HepG2 (cell line): ENCODE measurements at regions not wholly inside any gene's neighbourhood (a gene's known extent, or its start where the extent isn't known, plus 50 kb on each side); places are given as distances from the start of the nearest gene placed in this dataset.

Experiments
- ATAC-seq: fragments of 200-7000 bp; cut with Tn5 transposase; 3 replicates; pipeline ENCODE4 v1.9.1; 2020; ENCODE audit warnings: mild to moderate bottlenecking, moderate library complexity
- BruUV-seq: library from RNA; stranded (reverse); fragments of 400-500 nt; replicated peaks from 2 replicates; lab custom pipeline; 2021; lab: Mats Ljungman, UMichigan
- CTCF ChIA-PET: fragments of 300-600 bp; formaldehyde crosslinking; extraction: SDS; loops from one replicate; lab custom pipeline; 2021; ENCODE audit warnings: low total read pairs, inconsistent platforms, low intra/inter-chr PET ratio; lab: Yijun Ruan, JAX
- POLR2A ChIA-PET: fragments of 350-600 bp; sonication (Branson Sonifier 250); formaldehyde crosslinking; loops from one replicate; lab custom pipeline; 2020; ENCODE audit warnings: antibody characterized with exemption, inconsistent platforms; lab: Yijun Ruan, JAX
- DNase-seq: peaks from one replicate; pipeline ENCODE4 v3.0.0-alpha.2; 2015; ENCODE audit warnings: low spot score
- FAIRE-seq: peaks from 3 replicates; lab custom pipeline; 2011; peaks lifted over from hg19 to GRCh38; lab: Jason Lieb, UNC
- H2AFZ ChIP-seq: one replicate; pipeline ENCODE4 v1.6.1; 2011; ENCODE audit warnings: low read length, inconsistent platforms
- H3K27ac ChIP-seq: fragments of 300-600 bp; 3 replicates; pipeline ENCODE4 v1.8.0; 2011; ENCODE audit warnings: mixed run types, mild to moderate bottlenecking, mixed read lengths, low read length, inconsistent platforms; ENCODE audit not compliant: insufficient read depth; ENCODE audit errors: extremely low read length
- H3K27me3 ChIP-seq, 2 experiments: fragments of 200-600 bp in 1 of 2; 2 replicates in 1 of 2; 3 replicates in 1 of 2; pipeline versions ENCODE4 v1.6.0 to v1.8.0; 2011; ENCODE audit warnings: low read length in 2 of 2, mild to moderate bottlenecking in 2 of 2, moderate library complexity in 2 of 2, inconsistent platforms in 1 of 2; ENCODE audit not compliant: insufficient read depth in 2 of 2, control insufficient read depth in 1 of 2
- H3K36me3 ChIP-seq, 2 experiments: fragments of 200-600 bp in 1 of 2; replicated peaks in 1 of 2; 2 replicates in 1 of 2; 3 replicates in 1 of 2; pipeline versions ENCODE4 v1.5.1 to v1.8.0; 2011; ENCODE audit warnings: low read length in 2 of 2, inconsistent platforms in 1 of 2; ENCODE audit not compliant: insufficient read depth in 2 of 2, control insufficient read depth in 1 of 2
- H3K4me1 ChIP-seq: 2 replicates; pipeline ENCODE4 v1.5.1; 2012; ENCODE audit warnings: low read length, inconsistent platforms; ENCODE audit not compliant: insufficient read depth
- H3K4me2 ChIP-seq: 2 replicates; pipeline ENCODE4 v1.6.0; 2011; ENCODE audit warnings: low read depth, low read length, inconsistent platforms
- H3K4me3 ChIP-seq, 3 experiments: fragments of 200-600 bp in 1 of 3; sonication (generic), shearing (Covaris generic) in 1 of 3; replicated peaks in 1 of 3; 2 replicates each; pipeline ENCODE4 v1.5.1; 2011 to 2016; ENCODE audit warnings: low read length in 3 of 3, inconsistent platforms in 2 of 3, low read depth in 2 of 3, mild to moderate bottlenecking in 2 of 3, control low read depth in 1 of 3, mixed read lengths in 1 of 3; ENCODE audit not compliant: insufficient read depth in 1 of 3
- H3K79me2 ChIP-seq: one replicate; pipeline ENCODE4 v1.6.1; 2011; ENCODE audit warnings: low read length, inconsistent platforms; ENCODE audit not compliant: insufficient read depth
- H3K9ac ChIP-seq: 2 replicates; pipeline ENCODE4 v1.6.0; 2011; ENCODE audit warnings: mild to moderate bottlenecking, low read depth, low read length, inconsistent platforms; ENCODE audit not compliant: insufficient read depth
- H3K9me3 ChIP-seq: 2 replicates; pipeline ENCODE4 v1.5.1; 2012; ENCODE audit warnings: mild to moderate bottlenecking, low read length
- H4K20me1 ChIP-seq: 2 replicates; pipeline ENCODE4 v1.6.0; 2011; ENCODE audit warnings: inconsistent platforms, mild to moderate bottlenecking, low read length, moderate library complexity; ENCODE audit not compliant: insufficient read depth
- JUN ChIP-seq: sonication (generic); formaldehyde crosslinking; IDR thresholded peaks from 2 replicates; pipeline ENCODE4 v1.4.0; 2020; ENCODE audit warnings: mild to moderate bottlenecking, missing genetic modification reagents
- MED8 ChIP-seq: sonication (generic); formaldehyde crosslinking; IDR thresholded peaks from 2 replicates; pipeline ENCODE4 v1.8.1; 2023; ENCODE audit warnings: mild to moderate bottlenecking, missing genetic modification reagents; ENCODE audit not compliant: insufficient replicate concordance
- RARG ChIP-seq: sonication (generic); formaldehyde crosslinking; IDR thresholded peaks from 2 replicates; pipeline ENCODE4 v1.4.0; 2020; ENCODE audit warnings: low read depth, mild to moderate bottlenecking, missing genetic modification reagents
- SIN3B ChIP-seq: fragments of 150-350 bp; IDR thresholded peaks from 2 replicates; pipeline ENCODE4 v1.6.1; 2014; ENCODE audit warnings: low read length
- SOX6 ChIP-seq, 2 experiments: fragments of 450-650 bp in 1 of 2; sonication (generic) in 1 of 2; formaldehyde crosslinking in 1 of 2; IDR thresholded peaks; 2 replicates each; pipeline versions ENCODE4 v1.4.0 to v1.6.1; 2017 to 2020; ENCODE audit warnings: antibody characterized with exemption in 1 of 2, mild to moderate bottlenecking in 1 of 2, missing genetic modification reagents in 1 of 2
- TARDBP ChIP-seq: sonication (generic); formaldehyde crosslinking; IDR thresholded peaks from 2 replicates; pipeline ENCODE4 v1.8.0; 2022; ENCODE audit warnings: mild to moderate bottlenecking, missing genetic modification reagents
- ZNF3 ChIP-seq: IDR thresholded peaks from 2 replicates; pipeline ENCODE4 v1.7.0; 2017; ENCODE audit warnings: inconsistent platforms
- WGBS: methylation state at CpG from one replicate; pipeline ENCODE4 v1.1.6; 2017; ENCODE audit warnings: low lambda C conversion rate; 5-methylcytosine and 5-hydroxymethylcytosine counted together
- in situ Hi-C: cut with HindIII; loops from 2 replicates; pipeline ENCODE4 v1.10.0; 2017; ENCODE audit warnings: low pct_unique_long_range_greater_than_20kb; ENCODE audit not compliant: extremely low pct_ligation_motif_present
- intact Hi-C: fragments of 100-400 bp; cut with micrococcal nuclease; formaldehyde crosslinking; loops from one replicate; pipeline ENCODE4 v1.10.0; 2022; ENCODE audit not compliant: unreplicated experiment
- TF ChIP-seq, protein P1 (sequence below): sonication (generic); formaldehyde crosslinking; IDR thresholded peaks from 2 replicates; pipeline ENCODE4 v1.5.0; 2020; ENCODE audit warnings: mild to moderate bottlenecking, low read depth, missing genetic modification reagents, borderline replicate concordance
- TF ChIP-seq, protein P2 (sequence below): IDR thresholded peaks from 2 replicates; pipeline ENCODE4 v1.6.1; 2016; ENCODE audit warnings: low read depth, missing genetic modification reagents, missing compliant biosample characterization

GRCh38 chr15:81071705-81072104 lies 62.4 kb upstream of the CFAP161 start:
- WGBS = 58% methylated on average over 2 of the region's 2 CpGs
- no peaks in the 10 kb centered on the region; a peak in 1 of 5 replicates for H3K27me3 ChIP-seq
- no peaks in the 10 kb centered on the region for H4K20me1 ChIP-seq
- in situ Hi-C loops (no loop called here), intact Hi-C loops (no loop called here)
- H3K36me3 ChIP-seq = no peaks in the 10 kb centered on the region
- no TSS peak for BruUV-seq
- H3K9ac ChIP-seq = no peak overlapping the region
- POLR2A ChIA-PET = no interaction called here
- no peak overlapping the region for H3K4me2 ChIP-seq
- H3K9me3 ChIP-seq = no peaks in the 10 kb centered on the region
- no peaks in the 10 kb centered on the region for H3K4me1 ChIP-seq
- no peak for ATAC-seq
- H3K79me2 ChIP-seq = no peaks in the 10 kb centered on the region
- H2AFZ ChIP-seq = no peak overlapping the region
- DNase-seq = no peak
- no peak for TF ChIP-seq SOX6 (IDR thresholded peaks at IDR 0.05)
- no peak for TF ChIP-seq SOX6 (CRISPR knock-in tag; IDR thresholded peaks at IDR 0.05)
- no peak for TF ChIP-seq RARG (CRISPR knock-in tag)
- TF ChIP-seq, protein P1, sequence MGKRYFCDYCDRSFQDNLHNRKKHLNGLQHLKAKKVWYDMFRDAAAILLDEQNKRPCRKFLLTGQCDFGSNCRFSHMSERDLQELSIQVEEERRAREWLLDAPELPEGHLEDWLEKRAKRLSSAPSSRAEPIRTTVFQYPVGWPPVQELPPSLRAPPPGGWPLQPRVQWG (CRISPR knock-in tag) = no peak
- no peak for TF ChIP-seq TARDBP
- TF ChIP-seq, protein P2, sequence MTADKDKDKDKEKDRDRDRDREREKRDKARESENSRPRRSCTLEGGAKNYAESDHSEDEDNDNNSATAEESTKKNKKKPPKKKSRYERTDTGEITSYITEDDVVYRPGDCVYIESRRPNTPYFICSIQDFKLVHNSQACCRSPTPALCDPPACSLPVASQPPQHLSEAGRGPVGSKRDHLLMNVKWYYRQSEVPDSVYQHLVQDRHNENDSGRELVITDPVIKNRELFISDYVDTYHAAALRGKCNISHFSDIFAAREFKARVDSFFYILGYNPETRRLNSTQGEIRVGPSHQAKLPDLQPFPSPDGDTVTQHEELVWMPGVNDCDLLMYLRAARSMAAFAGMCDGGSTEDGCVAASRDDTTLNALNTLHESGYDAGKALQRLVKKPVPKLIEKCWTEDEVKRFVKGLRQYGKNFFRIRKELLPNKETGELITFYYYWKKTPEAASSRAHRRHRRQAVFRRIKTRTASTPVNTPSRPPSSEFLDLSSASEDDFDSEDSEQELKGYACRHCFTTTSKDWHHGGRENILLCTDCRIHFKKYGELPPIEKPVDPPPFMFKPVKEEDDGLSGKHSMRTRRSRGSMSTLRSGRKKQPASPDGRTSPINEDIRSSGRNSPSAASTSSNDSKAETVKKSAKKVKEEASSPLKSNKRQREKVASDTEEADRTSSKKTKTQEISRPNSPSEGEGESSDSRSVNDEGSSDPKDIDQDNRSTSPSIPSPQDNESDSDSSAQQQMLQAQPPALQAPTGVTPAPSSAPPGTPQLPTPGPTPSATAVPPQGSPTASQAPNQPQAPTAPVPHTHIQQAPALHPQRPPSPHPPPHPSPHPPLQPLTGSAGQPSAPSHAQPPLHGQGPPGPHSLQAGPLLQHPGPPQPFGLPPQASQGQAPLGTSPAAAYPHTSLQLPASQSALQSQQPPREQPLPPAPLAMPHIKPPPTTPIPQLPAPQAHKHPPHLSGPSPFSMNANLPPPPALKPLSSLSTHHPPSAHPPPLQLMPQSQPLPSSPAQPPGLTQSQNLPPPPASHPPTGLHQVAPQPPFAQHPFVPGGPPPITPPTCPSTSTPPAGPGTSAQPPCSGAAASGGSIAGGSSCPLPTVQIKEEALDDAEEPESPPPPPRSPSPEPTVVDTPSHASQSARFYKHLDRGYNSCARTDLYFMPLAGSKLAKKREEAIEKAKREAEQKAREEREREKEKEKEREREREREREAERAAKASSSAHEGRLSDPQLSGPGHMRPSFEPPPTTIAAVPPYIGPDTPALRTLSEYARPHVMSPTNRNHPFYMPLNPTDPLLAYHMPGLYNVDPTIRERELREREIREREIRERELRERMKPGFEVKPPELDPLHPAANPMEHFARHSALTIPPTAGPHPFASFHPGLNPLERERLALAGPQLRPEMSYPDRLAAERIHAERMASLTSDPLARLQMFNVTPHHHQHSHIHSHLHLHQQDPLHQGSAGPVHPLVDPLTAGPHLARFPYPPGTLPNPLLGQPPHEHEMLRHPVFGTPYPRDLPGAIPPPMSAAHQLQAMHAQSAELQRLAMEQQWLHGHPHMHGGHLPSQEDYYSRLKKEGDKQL = no peak
- TF ChIP-seq JUN = no peak
- no peak for TF ChIP-seq ZNF3
- no peak for TF ChIP-seq SIN3B
- no peak for TF ChIP-seq MED8
- H3K4me3 ChIP-seq = no peak overlapping the region
- CTCF ChIA-PET = no interaction called here
- FAIRE-seq = no peak
- no peak overlapping the region for H3K27ac ChIP-seq
